Daoy (cell line): ENCODE measurements at regions not wholly inside any gene's neighbourhood (a gene's known extent, or its start where the extent isn't known, plus 50 kb on each side); places are given as distances from the start of the nearest gene placed in this dataset.
A peak's percentile ranks its signal among the peaks of the same experiment; 100 is the strongest.

Experiments
- DNase-seq: peaks from one replicate; pipeline ENCODE4 v3.0.0-alpha.2; 2015; ENCODE audit warnings: low read depth

- no peak for DNase-seq
Measured at GRCh38 chr12:87930033-87930432, 99.2 kb downstream of the C12orf50 start.

DNA sequence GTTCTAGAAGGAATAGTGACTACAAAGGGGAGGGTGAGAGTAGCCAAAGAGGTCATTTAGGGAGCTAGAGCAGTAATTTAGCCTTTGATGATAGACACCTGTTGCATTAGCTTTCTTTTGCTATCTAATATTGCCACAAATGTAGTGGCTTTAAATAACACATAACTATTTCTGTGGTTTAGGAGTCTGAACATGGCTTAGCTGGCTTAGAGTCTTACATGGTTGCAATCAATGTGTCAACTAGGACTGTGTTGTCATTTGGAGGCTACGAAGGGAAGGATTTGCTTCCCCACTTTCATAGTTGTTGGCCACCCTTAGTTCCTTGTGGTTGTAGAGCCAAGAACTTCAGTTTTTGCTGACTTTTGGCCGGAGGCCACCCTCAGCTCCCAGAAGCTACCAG, 99.9 kb downstream of the C12orf50 start:
- DNase-seq, result no peak

DNA sequence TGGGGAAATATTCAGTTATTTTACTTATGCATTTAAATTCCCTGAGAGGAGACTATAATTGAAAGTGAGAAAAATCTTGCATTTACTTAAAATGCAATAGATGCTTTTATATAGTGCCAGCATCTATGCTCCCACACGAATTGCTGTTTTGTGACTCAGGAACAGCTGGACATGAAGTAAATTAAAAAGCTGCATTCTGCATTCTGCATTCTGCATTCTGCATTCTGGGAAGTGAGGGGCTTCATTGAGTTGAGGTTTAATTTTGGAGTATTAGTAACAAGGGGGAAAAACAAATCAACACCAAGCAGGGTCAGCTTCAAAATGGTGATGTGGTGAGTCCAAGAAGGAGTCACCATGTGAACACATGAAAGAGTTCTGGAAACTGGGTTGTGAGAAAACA, 101.2 kb downstream of the C12orf50 start:
- no peak for DNase-seq

GRCh38 chr12:87925021-87925420, 104.2 kb downstream of the C12orf50 start:
- DNase-seq, result no peak

DNA sequence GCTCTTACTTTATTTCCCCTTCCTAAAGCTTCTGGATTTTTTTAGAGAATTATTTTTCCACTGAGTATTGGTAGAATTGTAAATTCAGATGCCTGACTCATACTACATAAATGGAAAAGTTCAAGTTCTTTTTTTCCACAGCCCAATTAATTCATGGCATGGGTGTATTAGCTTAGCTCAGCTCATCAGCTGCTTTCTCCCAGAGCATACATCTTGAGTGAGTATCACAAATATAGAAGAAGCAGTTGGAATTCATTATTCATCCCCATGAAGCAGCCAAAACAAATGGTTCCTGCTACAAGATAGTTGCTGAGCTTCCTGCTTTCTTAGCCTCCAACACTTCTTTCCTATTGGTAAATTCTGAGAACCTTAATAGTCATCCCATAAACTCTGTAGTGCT, 105.1 kb downstream of the C12orf50 start:
- DNase-seq, result no peak

DNA sequence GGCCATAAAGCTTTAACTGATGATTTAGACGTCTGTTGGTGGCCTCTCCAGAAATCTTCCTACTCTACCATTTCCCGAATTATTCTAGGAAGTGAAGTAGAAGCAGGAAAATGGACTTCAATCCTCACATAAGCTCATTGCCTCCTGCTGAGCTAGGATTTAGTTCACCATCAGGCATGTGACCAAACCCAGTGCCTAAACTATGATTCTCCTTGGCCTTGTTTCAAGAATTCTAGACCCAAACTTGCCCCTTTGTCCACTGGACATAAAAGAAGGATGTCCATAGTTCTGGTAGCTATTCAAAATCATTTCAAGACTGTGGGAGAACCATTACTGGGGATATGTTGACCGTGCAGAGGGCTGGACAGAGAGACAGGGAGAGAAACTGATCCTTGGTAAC, 105.8 kb downstream of the C12orf50 start:
- no peak for DNase-seq

GRCh38 chr12:87922736-87923135, 106.5 kb downstream of the C12orf50 start:
- DNase-seq, result no peak

- DNase-seq, result no peak
Measured at GRCh38 chr12:87921621-87922020, 107.6 kb downstream of the C12orf50 start.

GRCh38 chr12:87920139-87920538, 109.1 kb downstream of the C12orf50 start:
- no peak for DNase-seq

- DNase-seq, result no peak
Measured at GRCh38 chr12:87901457-87901856, 127.7 kb downstream of the C12orf50 start.

DNA sequence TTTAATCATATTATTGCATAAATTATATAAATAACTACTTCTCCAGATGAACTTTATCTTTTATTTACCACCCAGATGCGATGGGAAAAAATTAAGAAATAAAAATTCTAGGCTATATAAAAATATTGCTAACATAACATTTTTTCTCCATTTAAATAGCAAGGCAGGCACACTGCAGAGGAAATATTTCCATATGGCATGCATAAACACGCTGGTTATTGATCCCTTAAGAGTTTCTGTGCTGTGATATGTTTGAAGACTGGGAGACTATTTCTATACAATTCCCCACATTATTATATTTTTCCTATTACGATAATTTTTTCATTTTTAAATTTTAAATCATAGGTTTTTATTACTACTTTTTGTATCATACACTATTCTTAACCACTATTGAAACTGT, 131.5 kb downstream of the C12orf50 start:
- no peak for DNase-seq

DNA sequence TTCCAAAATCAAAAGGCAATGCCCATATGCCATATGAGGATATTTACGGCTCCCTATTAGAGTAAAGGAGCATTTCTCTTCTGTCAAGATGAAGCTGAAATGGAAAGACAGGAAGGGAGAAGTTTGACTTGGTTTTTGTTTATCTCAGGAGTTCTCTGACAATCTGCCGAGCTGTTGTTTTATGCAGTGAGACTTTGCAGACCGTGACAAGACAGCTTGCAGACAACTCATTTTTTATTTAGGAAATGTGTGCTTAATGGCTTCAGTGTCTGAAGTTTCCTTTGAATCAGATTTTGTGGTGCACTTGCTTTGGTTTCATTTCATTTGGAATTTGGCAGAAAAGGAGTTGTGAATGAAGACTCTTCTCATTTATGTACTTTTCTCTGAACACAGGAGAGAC, 145.4 kb downstream of the C12orf50 start:
- no peak for DNase-seq

- DNase-seq, result no peak
Measured at GRCh38 chr12:87879141-87879540, 150.1 kb downstream of the C12orf50 start.

- DNase-seq, result no peak
Measured at GRCh38 chr12:87870493-87871460, 158.4 kb downstream of the C12orf50 start.

DNA sequence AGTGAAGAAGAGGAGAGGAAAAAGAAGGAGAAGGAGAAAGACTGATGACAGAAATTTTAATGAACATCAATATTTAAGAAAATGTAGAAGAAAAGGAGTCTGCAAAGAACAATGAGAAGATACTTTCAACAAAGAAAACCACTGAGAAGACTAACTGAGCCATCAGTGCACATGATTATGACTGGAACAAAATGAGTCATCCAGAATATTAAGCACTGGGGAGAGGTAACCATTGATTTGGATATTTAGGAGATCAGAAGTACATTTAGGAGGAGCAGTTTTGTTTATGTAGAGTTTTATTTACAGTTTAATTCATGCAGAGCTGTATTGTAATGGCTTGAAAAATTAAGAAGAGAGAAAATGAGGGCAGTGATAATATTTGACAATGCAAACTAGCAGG, 159.1 kb downstream of the C12orf50 start:
- DNase-seq, result no peak

DNA sequence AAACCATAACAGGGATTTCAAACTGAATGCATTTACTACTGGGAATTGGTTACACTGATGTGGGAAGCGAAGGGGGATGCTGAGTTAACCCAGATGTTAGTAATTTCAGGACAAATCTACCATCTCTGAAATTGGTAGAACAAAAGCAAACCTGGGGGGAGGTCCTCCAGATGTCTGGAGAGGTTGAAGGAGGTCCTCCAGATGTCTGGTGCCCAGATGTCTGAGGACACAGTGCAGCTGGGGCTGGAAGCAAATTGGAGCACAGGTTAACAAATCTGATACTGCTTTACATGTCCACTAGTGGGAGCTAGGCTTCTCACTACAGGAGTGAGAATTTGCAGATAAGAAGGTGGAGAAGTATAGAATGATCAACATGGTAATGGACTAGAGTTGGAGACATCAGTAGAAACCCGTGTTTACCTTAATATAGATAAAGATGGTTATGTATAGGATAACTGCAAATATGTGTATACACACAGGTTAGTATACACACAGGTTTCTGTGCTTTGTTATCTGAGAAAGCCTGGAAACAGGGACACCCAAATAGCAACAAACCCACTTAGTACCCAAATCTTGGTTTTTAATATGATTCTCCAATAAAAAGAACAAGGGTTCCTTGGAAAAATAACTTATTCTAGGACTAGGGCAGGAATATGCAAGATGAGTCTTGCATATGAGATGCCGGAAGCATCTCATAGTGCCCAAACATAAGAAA, 162.5 kb downstream of the C12orf50 start:
- peak; percentile 8 for DNase-seq

DNA sequence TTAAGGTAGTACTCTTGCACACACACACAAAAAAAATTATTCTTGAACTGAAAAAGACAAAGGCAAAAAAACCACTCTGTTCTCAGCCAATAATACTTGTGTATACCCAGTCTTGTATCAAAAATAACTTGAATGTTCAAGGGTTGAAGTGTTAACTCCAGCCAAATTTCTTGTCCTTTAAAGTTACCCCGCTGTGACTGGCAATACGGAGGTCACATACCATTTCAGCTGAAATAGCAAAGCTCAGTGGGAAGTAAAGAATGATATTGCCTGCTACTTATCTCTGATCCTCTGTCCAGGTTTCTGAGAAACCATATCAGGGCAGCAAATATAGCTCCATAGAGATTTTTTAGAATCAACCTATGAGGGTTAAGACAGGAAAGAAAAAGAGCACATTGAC, 167.4 kb downstream of the C12orf50 start:
- no peak for DNase-seq

DNA sequence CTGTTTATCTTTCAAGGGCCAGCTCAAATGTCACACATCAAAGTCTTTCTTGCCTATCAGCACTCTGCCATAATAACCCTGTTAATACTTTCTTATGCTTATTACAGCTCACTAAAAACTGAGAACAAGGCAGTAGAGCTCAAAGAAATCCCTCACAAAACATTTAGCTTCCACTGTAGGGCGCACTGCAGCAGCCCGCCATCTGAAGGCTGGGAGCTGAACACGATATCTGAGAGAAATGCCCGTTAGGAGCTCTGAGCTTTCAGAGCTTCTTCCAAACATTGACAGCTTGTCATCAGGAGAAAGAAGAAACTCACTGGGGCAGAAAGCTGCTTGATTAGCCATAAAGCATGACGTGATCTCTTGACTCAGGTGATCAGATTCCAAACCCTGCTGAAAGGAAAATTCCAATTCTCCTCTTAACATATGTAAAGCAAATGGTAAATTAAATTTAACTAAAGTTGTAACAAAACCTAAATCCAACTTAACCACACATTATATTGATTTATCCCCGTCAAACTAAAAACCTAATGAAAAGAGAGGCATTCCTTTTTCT, 175.7 kb downstream of the C12orf50 start:
- no peak for DNase-seq

GRCh38 chr12:87849074-87849473, 180.1 kb downstream of the C12orf50 start:
- no peak for DNase-seq

GRCh38 chr12:87848248-87848868, 180.8 kb downstream of the C12orf50 start:
- DNase-seq, result peak; percentile 42

- DNase-seq, result no peak
Measured at GRCh38 chr12:87847147-87847546, 182.1 kb downstream of the C12orf50 start.

GRCh38 chr12:87846045-87846444, 183.2 kb downstream of the C12orf50 start:
- DNase-seq, result no peak
